K562 (cell line): ENCODE measurements at regions not wholly inside any gene's neighbourhood (a gene's known extent, or its start where the extent isn't known, plus 50 kb on each side); places are given as distances from the start of the nearest gene placed in this dataset.

Experiments used
- CTCF ChIP-seq, 3 experiments: IDR thresholded peaks in 2 of 3; conservative IDR thresholded peaks in 1 of 3; 2 replicates each; pipeline ENCODE4 v1.5.1; 2011 to 2012; ENCODE audit warnings: low read length in 3 of 3, mild to moderate bottlenecking in 3 of 3, control low read depth in 2 of 3, improper control_type of control experiment in 1 of 3, inconsistent platforms in 1 of 3, low read depth in 1 of 3, mixed read lengths in 1 of 3, moderate library complexity in 1 of 3; ENCODE audit not compliant: insufficient read depth in 2 of 3
- ERF ChIP-seq: fragments of 450-650 bp; formaldehyde crosslinking; IDR thresholded peaks from 2 replicates; pipeline ENCODE4 v1.4.0; 2020; ENCODE audit warnings: mild to moderate bottlenecking, mixed read lengths
- FOXP1 ChIP-seq: sonication (generic); formaldehyde crosslinking; IDR thresholded peaks from 2 replicates; pipeline ENCODE4 v1.8.0; 2022; ENCODE audit warnings: mild to moderate bottlenecking, missing genetic modification reagents
- FOXP4 ChIP-seq: sonication (generic); formaldehyde crosslinking; IDR thresholded peaks from 2 replicates; pipeline ENCODE4 v1.8.0; 2022; ENCODE audit warnings: mild to moderate bottlenecking, missing genetic modification reagents, borderline replicate concordance
- KLF16 ChIP-seq: IDR thresholded peaks from 2 replicates; pipeline ENCODE4 v1.6.1; 2016; ENCODE audit warnings: antibody characterized with exemption
- ZBTB26 ChIP-seq: fragments of 450-650 bp; formaldehyde crosslinking; IDR thresholded peaks from 2 replicates; pipeline ENCODE4 v1.4.0; 2022; ENCODE audit warnings: missing genetic modification characterization

GRCh38 chr18:43714343-43715010 lies 437.2 kb upstream of the SYT4 start:
- TF ChIP-seq KLF16 = no peak
- TF ChIP-seq FOXP1 (CRISPR knock-in tag) = no peak
- no peak for TF ChIP-seq ERF
- no peak for TF ChIP-seq ZBTB26 (CRISPR knock-in tag)
- TF ChIP-seq CTCF (IDR thresholded peaks at IDR 0.05 in 2 of 3, conservative IDR thresholded peaks at IDR 0.05 in 1 of 3; ENCODE audit: insufficient read depth in 2 of 3, low read depth in 1 of 3, low read length in 3 of 3) = no peak
- no peak for TF ChIP-seq FOXP4 (CRISPR knock-in tag)
